ENCODE measurements at regions not wholly inside any gene's neighbourhood (a gene's known extent, or its start where the extent isn't known, plus 50 kb on each side); places are given as distances from the start of the nearest gene placed in this dataset.
A peak's percentile ranks its signal among the peaks of the same experiment; 100 is the strongest.
"Not testable (repeated sequence)": the region's sequence is repeated elsewhere in the genome, so short reads cannot be mapped to it uniquely, and the experiment has no call there.

GRCh38 chr4:9505341-9505740 lies 61.1 kb downstream of the DEFB131A start:
- DNase-seq, result not testable (repeated sequence)

DNA sequence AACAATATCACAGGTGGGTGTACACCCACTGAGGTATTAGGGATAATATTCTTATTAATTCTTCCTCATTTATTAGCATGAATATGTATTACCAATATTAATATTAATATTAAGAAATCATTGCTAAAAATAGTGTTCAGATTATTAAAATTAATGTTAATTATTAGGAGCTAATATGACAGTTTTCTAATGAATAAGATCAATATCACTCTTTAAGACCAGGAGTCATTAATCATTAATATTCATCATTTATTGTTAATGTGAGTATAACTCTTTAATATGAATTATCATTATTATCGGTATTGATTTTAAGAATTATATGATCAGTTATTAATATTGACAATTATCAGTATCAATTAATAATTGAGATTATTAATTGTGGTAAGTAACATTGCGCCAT lies 62.5 kb downstream of the DEFB131A start:
- DNase-seq, result not testable (repeated sequence)

- DNase-seq, result not testable (repeated sequence)
These were observed 68.7 kb downstream of the DEFB131A start for GRCh38 chr4:9512941-9513340.

GRCh38 chr4:9519631-9520030 lies 75.4 kb downstream of the DEFB131A start:
- not testable (repeated sequence) for DNase-seq

DNA sequence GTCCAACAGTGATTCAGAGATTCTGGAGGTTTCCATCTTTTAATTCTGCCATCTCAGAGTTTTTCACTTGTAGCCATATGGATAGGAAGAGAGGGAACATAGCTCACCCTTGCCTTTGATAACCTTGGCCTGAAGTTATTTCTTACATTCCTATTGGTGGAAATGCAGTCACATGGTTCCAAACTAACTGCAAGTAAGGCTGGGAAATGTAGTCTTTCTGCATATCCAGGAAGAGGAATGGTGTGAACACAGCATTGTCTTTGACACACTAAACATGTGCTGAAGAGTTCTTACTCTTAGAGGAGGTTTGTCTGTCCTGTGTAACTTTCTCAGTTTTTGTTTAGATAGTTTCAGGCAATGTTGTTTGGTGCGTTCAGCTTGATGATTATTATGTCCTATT lies 78.7 kb downstream of the DEFB131A start:
- DNase-seq, result not testable (repeated sequence)

- DNase-seq, result not testable (repeated sequence)
These were observed 80.2 kb downstream of the DEFB131A start for GRCh38 chr4:9524406-9524805.

DNA sequence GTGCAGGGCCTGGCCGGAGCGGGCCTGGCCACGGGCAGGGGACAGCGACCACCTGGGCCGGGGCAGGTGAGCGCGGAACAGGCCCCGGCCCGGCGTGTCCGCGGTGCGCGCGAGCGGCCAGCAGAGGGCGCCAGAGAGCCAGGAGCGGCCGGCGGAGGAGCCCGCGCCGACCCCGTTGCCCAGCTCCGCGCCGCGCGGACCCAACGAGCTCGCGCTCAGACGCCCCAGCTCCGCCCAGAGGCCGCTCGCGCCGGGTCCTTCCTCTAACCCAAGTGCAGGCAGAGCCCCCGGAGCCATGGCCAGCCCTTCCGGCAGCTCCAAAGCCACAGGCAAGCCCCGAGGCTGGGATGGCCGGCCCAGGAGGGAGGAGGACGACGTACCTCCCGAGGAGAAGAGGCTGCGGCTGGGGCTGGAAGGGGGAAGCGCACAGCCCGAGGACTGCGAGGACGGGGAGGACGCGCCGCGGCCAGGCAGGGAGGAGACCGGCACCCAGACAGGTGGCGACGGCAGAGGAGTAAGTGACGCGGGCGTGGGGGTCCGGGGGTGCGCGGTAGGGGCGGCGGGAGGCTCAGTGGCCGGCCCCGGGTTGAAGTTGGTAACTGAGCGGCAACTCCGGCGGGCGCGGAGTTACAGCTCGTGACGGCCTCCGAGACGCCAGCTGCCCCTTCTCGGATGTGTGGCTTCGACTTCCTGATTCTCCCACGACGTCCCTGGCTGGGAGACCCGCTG lies 88.1 kb downstream of the DEFB131A start:
- DNase-seq, result peak; percentile 73 to 92 (median 89)

DNA sequence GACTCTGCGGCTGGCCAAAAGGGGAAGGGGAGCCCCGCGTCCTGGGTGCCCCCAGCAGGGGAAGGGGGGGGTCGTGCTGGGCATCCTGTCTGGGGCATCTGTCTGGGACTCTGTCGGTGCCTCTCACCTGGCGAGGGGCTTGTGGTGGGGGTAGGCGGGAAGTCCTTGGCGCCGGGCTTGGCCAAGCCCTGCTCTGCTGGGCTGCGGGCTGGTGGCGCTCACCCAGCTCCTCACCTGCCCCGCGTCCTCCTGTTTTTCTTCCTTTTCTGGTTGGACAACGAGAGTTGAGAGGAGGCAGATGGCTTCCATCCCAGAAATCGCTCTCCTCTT lies 88.6 kb downstream of the DEFB131A start:
- not testable (repeated sequence) for DNase-seq

- DNase-seq, result not testable (repeated sequence)
These were observed 92.9 kb downstream of the DEFB131A start for GRCh38 chr4:9537101-9537500.

DNA sequence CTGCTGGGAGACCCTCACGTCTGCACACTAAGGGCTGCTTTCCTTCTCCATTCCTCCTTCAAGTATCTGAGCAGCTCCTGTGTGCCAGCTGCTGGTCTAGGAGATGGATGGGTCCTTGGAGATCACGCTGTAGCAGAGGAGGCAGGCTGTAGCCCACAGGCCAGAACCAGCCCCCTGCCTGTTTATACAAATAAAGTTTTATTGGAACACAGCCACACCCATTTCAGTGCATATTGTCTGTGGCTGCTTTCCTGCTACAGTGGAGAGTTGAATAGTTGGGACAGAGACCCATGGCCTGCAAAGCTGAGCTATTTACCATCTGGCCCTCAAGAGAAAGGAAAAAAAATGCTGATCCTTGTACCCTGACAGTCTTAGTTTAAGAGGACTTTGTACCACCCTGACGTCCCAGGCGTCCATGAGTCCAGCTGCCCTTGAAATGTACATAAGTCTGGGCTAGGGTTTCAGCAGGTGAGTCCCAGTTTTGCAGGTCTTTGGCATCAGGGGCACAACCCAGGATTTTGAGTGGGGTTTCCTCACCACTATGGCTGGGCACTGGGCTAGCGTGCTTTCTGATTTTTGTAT lies 95.8 kb downstream of the DEFB131A start:
- DNase-seq, result not testable (repeated sequence)

DNA sequence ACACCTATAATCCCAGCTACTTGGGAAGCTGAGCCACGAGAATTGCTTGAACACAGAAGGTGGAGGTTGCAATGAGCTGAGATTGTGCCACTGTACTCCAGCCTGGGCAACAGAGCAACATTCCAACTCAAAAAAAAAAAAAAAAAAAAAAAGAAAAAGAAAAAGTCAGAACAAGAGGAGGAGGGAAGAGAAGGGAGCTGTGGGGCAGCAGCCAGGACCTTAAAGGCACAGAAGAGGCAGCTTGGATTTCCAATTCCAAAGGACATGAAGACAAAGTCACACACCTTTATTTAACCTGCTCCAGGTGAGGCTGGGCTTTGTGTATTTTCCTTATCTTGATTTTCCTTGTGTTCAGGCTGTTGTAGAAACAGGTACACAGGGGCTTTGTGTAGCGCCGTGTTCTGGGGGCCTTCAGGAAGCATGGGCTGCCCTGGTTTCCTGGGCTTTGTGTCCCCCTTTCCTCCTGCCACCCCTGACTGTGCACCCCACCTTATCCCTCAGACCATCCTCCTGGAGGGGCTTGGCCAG lies 97.2 kb downstream of the DEFB131A start:
- not testable (repeated sequence) for DNase-seq

- not testable (repeated sequence) for DNase-seq
These were observed 100.6 kb downstream of the DEFB131A start for GRCh38 chr4:9544851-9545250.

DNA sequence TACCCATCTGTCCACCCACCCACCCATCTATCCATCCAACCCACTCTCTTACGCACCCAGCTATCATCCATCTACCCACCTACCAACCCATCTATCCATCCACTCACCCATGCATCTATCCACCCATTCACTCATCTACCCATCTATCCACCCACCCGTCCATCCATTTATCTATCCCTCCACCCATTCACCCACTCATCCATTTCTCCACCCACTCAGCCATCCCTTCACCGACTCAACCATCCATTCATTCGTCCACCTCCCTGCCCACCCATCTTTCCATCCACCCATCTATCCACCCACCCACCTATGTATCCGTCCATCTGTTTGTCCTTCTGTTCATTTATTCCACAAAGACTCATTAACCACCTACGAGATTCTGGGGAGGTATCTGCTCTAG lies 103.3 kb downstream of the DEFB131A start:
- not testable (repeated sequence) for DNase-seq

GRCh38 chr4:9556076-9556475 lies 111.9 kb downstream of the DEFB131A start:
- not testable (repeated sequence) for DNase-seq

DNA sequence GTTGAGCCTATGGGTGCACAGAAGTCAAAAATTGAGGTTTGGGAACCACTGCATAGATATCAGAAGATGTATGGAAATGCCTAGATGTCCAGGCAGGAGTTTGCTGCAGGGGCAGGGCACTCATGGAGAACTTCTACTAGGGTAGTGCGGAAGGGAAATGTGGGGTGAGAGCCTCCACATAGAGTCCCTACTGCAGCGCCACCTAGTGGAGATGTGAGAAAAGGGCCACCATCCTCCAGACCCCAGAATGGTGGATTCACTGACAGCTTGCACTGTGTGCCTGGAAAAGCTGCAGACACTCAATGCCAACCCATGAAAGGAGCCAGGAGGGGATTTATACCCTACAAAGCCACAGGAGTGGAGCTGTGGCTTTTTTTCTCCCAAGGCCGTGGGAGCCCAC lies 133.7 kb downstream of the DEFB131A start:
- not testable (repeated sequence) for DNase-seq

DNA sequence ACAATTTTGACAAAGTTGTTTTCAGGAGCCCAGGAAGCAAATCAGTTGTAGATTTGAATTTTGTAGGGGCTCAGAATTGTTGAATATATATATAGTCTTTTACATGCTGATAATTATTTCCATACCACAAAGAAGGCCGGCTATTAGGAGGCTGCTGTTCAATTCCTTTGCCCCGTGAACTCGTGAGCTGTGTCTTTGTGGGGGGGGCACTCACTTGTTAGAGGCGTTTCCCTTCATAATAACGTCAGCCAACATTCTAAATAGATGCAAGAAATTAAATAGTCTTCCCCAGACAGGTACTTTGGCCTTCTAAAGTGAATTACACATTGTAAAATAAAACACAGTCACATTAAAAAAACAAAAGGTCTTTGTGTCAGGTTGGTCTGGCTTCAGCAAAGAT lies 138.7 kb downstream of the DEFB131A start:
- not testable (repeated sequence) for DNase-seq

GRCh38 chr4:9592010-9592409 lies 147.8 kb downstream of the DEFB131A start:
- DNase-seq, result no peak

GRCh38 chr4:9594948-9595347 lies 150.7 kb downstream of the DEFB131A start:
- no peak for DNase-seq

GRCh38 chr4:9595531-9595930 lies 151.3 kb downstream of the DEFB131A start:
- peak in 2 of 3 donors; percentile 22 to 26 for DNase-seq

DNA sequence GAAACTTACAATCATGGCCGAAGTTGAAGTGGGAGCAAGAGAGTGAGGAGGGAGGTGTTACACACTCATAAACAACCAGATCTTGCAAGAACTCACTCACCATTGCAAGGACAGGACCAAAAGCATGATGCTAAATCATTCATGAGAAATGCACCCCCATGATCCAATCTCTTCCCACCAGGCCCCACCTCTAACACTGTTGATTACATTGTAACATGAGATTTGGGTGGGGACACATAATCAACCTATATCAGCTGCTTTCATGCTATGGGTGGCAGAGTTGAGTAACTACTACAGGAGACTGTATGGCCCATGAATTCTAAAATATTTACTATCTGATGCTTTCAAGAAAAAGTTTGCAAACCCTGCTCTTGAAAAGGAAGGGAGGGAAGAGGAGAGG lies 155.1 kb downstream of the DEFB131A start:
- DNase-seq, result no peak

DNA sequence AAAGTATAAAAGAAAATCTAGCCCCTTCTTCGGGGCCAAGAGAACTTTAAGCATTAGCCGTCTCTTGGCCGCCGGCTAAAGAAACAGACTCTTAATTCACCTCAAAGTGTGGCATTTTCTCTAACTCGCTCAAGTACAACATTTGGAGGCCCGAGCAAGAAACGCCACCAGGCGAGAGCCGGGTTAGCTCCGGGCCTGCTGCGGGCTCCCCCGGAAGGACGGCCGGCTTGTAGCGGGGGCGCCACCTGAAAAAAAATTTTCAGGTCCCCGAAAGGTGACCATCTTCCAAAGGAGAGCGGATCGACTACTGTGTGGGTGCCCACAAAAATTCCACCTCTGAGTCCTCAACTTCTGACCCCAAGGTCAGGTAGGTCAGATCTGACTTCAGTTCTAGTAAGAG lies 156.0 kb downstream of the DEFB131A start:
- DNase-seq, result no peak

DNA sequence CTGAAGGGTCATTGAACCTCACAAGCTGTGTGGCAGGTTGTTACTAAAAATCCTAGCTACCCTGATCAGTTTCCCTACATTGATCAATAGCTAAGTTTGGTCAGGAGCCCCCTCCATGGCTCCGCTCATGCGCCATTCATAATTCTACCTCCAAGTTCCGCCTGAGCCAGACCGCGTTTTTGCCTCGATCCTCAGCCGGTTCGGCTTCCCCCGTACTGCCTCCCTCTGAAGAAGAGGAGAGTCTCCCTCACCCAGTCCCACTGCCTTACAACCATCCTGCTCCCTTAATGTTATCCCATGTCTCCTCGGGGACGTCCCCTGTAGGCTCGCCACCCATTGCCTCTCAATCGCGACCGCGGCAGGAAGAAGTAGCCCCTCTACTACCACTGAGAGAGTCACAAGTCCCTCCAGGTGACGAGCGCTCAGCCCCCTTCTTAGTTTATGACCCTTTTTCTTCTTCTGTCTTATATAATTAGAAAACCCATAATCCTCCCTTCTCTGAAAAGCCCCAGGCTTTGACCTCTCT lies 158.2 kb downstream of the DEFB131A start:
- no peak for DNase-seq

DNA sequence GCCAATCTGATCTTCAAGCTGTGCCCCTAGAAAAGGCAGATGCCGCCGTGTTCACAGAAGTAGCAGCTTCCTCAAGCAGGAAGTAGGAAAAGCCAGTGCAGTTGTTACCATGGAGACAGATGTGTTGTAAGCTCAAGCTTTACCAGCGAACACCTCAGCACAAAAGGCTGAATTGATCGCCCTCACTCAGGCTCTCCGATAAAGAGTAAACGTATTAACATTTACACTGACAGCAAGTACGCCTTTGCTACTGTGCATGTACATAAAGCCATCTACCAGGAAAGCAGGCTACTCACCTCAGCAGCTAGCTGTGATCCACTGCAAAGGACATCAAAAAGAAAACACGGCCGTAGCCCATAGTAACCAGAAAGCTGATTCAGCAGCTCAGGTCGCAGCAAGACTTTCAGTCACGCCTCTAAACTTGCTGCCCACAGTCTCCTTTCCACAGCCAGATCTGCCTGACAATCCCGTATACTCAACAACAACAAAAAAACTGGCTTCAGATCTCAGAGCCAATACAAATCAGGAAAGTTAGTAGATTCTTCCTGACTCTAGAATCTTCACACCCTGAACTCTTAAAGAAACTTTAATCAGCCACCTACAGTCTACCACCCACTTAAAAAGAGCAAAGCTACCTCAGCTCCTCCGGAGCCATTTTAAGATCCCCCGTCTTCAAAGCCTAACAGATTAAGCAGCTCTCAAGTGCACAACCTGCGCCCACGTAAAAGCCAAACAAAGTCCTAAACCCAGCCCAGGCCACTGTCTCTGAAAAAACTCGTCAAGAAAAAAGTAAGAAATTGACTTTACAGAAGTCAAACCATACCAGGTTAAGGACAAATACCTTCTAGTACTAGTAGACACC lies 160.0 kb downstream of the DEFB131A start:
- DNase-seq, result peak; percentile 60 to 65 (median 63)

Measured in suppressor macrophage treated with lipopolysaccharide for 1 hour (primary cell).